PC-3 (cell line): ENCODE measurements at regions not wholly inside any gene's neighbourhood (a gene's known extent, or its start where the extent isn't known, plus 50 kb on each side); places are given as distances from the start of the nearest gene placed in this dataset.

ENCODE experiments used
- EZH2 ChIP-seq: fragments of 300-600 bp; sonication (generic); IDR thresholded peaks from one replicate; pipeline ENCODE4 v1.6.1; 2017; ENCODE audit warnings: antibody characterized with exemption, mild to moderate bottlenecking, low read length; ENCODE audit not compliant: unreplicated experiment
- EZH2phosphoT487 ChIP-seq: fragments of 300-600 bp; sonication (generic); IDR thresholded peaks from 2 replicates; pipeline ENCODE4 v1.6.1; 2018; ENCODE audit warnings: mild to moderate bottlenecking, antibody characterized with exemption, low read length, borderline replicate concordance
- TF ChIP-seq, protein P1 (sequence below): fragments of 300-600 bp; sonication (generic); conservative IDR thresholded peaks from 2 replicates; pipeline ENCODE4 v1.5.1; 2017; ENCODE audit warnings: antibody characterized with exemption, low read depth, mild to moderate bottlenecking, low read length

DNA sequence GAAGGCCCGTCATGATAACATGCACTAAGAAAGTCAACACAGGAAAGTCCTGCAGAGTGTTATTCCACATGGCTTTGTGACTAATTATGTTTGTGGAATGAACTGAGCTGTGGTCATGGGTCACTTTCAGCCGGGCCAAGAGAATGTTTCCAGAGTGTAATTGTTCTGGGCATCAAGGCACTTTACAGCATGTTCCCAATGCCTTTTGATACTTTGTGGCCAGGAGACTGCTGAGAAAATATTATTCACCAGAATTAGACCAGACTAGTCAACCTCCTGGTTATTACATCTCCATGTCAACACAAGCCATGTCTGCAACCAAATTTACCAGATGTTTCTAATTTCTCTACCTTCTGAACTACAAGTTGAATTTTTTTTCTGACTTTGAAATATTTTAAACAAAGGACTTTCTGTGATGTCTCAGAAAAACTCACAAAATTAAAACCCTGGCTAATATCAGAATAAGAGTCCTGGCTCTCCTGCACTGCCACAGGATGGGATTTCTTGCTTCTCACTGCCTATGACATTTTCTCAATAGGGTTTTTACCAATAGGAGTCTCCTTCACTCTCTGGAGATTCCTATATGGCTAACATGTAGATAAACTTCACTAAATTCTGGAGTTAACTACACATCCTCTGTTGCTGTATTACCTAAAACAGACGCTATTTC is 90.6 kb upstream of the WDR75 start:
- TF ChIP-seq EZH2phosphoT487 = no peak
- TF ChIP-seq, protein P1, sequence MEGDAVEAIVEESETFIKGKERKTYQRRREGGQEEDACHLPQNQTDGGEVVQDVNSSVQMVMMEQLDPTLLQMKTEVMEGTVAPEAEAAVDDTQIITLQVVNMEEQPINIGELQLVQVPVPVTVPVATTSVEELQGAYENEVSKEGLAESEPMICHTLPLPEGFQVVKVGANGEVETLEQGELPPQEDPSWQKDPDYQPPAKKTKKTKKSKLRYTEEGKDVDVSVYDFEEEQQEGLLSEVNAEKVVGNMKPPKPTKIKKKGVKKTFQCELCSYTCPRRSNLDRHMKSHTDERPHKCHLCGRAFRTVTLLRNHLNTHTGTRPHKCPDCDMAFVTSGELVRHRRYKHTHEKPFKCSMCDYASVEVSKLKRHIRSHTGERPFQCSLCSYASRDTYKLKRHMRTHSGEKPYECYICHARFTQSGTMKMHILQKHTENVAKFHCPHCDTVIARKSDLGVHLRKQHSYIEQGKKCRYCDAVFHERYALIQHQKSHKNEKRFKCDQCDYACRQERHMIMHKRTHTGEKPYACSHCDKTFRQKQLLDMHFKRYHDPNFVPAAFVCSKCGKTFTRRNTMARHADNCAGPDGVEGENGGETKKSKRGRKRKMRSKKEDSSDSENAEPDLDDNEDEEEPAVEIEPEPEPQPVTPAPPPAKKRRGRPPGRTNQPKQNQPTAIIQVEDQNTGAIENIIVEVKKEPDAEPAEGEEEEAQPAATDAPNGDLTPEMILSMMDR = no peak
- no peak for TF ChIP-seq EZH2
